ENCODE measurements at regions not wholly inside any gene's neighbourhood (a gene's known extent, or its start where the extent isn't known, plus 50 kb on each side); places are given as distances from the start of the nearest gene placed in this dataset.

- POLR2A ChIA-PET, result interaction anchor here (0.5 to 0.7 kb wide), 2 partner anchors 89 to 497 kb away, joined by 3 read pairs; no protein-coding TSS in a partner anchor
- Histone ChIP-seq H3K9me3 (ENCODE audit: control insufficient read depth, insufficient read depth, low read length) (no peaks in the 10 kb centered on the region), H3K4me3 (ENCODE audit: low read depth, low read length) (no peak overlapping the region), H3K27me3 (ENCODE audit: control insufficient read depth, insufficient read depth, low read length) (no peaks in the 10 kb centered on the region), H3K27ac (ENCODE audit: low read depth, low read length) (no peak overlapping the region)
- no peak for TF ChIP-seq CTCF (IDR thresholded peaks at IDR 0.05; ENCODE audit: low read depth, low read length)
- DNase-seq (ENCODE audit: low read depth, low spot score), result no peak
- CTCF ChIA-PET, result interaction anchor here (1.0 to 1.1 kb wide), 2 partner anchors 35 to 117 kb away, joined by 3 to 6 read pairs; no protein-coding TSS in a partner anchor
These were observed 85.6 kb upstream of the EED start for GRCh38 chr11:86158704-86159580.

- H3K27me3 ChIP-seq (ENCODE audit: control insufficient read depth, insufficient read depth, low read length), result no peaks in the 10 kb centered on the region
- CTCF ChIA-PET, result interaction anchor here (1.0 kb wide), 1 partner anchor 116 kb away, joined by 6 read pairs; no protein-coding TSS in a partner anchor
- no peak overlapping the region for H3K4me3 ChIP-seq (ENCODE audit: low read depth, low read length)
- no peak for DNase-seq (ENCODE audit: low read depth, low spot score)
- POLR2A ChIA-PET, result interaction anchor here (0.7 kb wide), 1 partner anchor 88 kb away, joined by 3 read pairs; no protein-coding TSS in a partner anchor
- H3K27ac ChIP-seq (ENCODE audit: low read depth, low read length), result no peak overlapping the region
- no peaks in the 10 kb centered on the region for H3K9me3 ChIP-seq (ENCODE audit: control insufficient read depth, insufficient read depth, low read length)
- no peak for TF ChIP-seq CTCF (IDR thresholded peaks at IDR 0.05; ENCODE audit: low read depth, low read length)
These were observed 86.7 kb upstream of the EED start for GRCh38 chr11:86157797-86158378.

GRCh38 chr11:86156397-86156955 lies 87.6 kb upstream of the PICALM start:
- ChIA-PET CTCF (no interaction called here), POLR2A (interaction anchor here (0.7 kb wide), 1 partner anchor 87 kb away, joined by 3 read pairs; the partner anchor contains the start of gene PICALM)
- no peak overlapping the region for H3K27ac ChIP-seq (ENCODE audit: low read depth, low read length)
- no peak for DNase-seq (ENCODE audit: low read depth, low spot score)
- no peak overlapping the region for H3K4me3 ChIP-seq (ENCODE audit: low read depth, low read length)
- H3K9me3 ChIP-seq (ENCODE audit: control insufficient read depth, insufficient read depth, low read length), result no peaks in the 10 kb centered on the region
- TF ChIP-seq CTCF (IDR thresholded peaks at IDR 0.05; ENCODE audit: low read depth, low read length), result no peak
- no peaks in the 10 kb centered on the region for H3K27me3 ChIP-seq (ENCODE audit: control insufficient read depth, insufficient read depth, low read length)

GRCh38 chr11:86155200-86155844 lies 86.4 kb upstream of the PICALM start:
- DNase-seq (ENCODE audit: low read depth, low spot score), result no peak
- no peak overlapping the region for H3K4me3 ChIP-seq (ENCODE audit: low read depth, low read length)
- ChIA-PET CTCF (interaction anchor here (1.2 kb wide), 1 partner anchor 38 kb away, joined by 3 read pairs; no protein-coding TSS in a partner anchor), POLR2A (no interaction called here)
- no peaks in the 10 kb centered on the region for H3K27me3 ChIP-seq (ENCODE audit: control insufficient read depth, insufficient read depth, low read length)
- no peaks in the 10 kb centered on the region for H3K9me3 ChIP-seq (ENCODE audit: control insufficient read depth, insufficient read depth, low read length)
- TF ChIP-seq CTCF (IDR thresholded peaks at IDR 0.05; ENCODE audit: low read depth, low read length), result no peak
- H3K27ac ChIP-seq (ENCODE audit: low read depth, low read length), result no peak overlapping the region

Measured in AG04450 (cell line).